SK-N-SH treated with all-trans-retinoic acid at 6 μM for 48 hours (cell line): ENCODE measurements at regions not wholly inside any gene's neighbourhood (a gene's known extent, or its start where the extent isn't known, plus 50 kb on each side); places are given as distances from the start of the nearest gene placed in this dataset.

Source experiments
- ATAC-seq: fragments of 200-7000 bp; cut with Tn5 transposase; 3 replicates; pipeline ENCODE4 v1.9.1; 2020; ENCODE audit warnings: mild to moderate bottlenecking, moderate library complexity
- BACH2 ChIP-seq: fragments of 250-450 bp; sonication (Bioruptor Pico); IDR thresholded peaks from 2 replicates; pipeline ENCODE4 v1.9.0; 2021; ENCODE audit warnings: mild to moderate bottlenecking, borderline replicate concordance
- CSDC2 ChIP-seq: fragments of 250-450 bp; sonication (Bioruptor Pico); IDR thresholded peaks from 2 replicates; pipeline ENCODE4 v1.5.0; 2020; ENCODE audit warnings: mild to moderate bottlenecking, moderate library complexity
- ESRRG ChIP-seq: fragments of 250-450 bp; sonication (Bioruptor Pico); IDR thresholded peaks from 2 replicates; pipeline ENCODE4 v1.6.1; 2021; ENCODE audit warnings: mild to moderate bottlenecking
- GLIS3 ChIP-seq: fragments of 250-450 bp; sonication (Bioruptor Pico); IDR thresholded peaks from 2 replicates; pipeline ENCODE4 v1.5.0; 2020; ENCODE audit warnings: mild to moderate bottlenecking, moderate library complexity
- ISL1 ChIP-seq: fragments of 250-450 bp; sonication (Bioruptor Pico); IDR thresholded peaks from 2 replicates; pipeline ENCODE4 v2.1.2; 2022; ENCODE audit warnings: mild to moderate bottlenecking, moderate library complexity
- OSR1 ChIP-seq: fragments of 250-450 bp; sonication (Bioruptor Pico); IDR thresholded peaks from 2 replicates; pipeline ENCODE4 v1.8.0; 2022; ENCODE audit warnings: moderate library complexity, mild to moderate bottlenecking, inconsistent platforms
- PPARA ChIP-seq: fragments of 250-450 bp; sonication (Bioruptor Pico); IDR thresholded peaks from 2 replicates; pipeline ENCODE4 v1.5.0; 2020; ENCODE audit warnings: mild to moderate bottlenecking, borderline replicate concordance
- RARB ChIP-seq: fragments of 250-450 bp; sonication (Bioruptor Pico); IDR thresholded peaks from 2 replicates; pipeline ENCODE4 v1.8.0; 2021; ENCODE audit warnings: mild to moderate bottlenecking, moderate library complexity
- SNAI2 ChIP-seq: fragments of 250-450 bp; sonication (Bioruptor Pico); IDR thresholded peaks from 2 replicates; pipeline ENCODE4 v1.5.0; 2020; ENCODE audit warnings: mild to moderate bottlenecking, moderate library complexity
- TCF4 ChIP-seq: fragments of 250-450 bp; sonication (Bioruptor Pico); IDR thresholded peaks from 2 replicates; pipeline ENCODE4 v1.8.0; 2021; ENCODE audit warnings: mild to moderate bottlenecking, moderate library complexity, borderline replicate concordance
- ZC3H10 ChIP-seq: fragments of 250-450 bp; sonication (Bioruptor Pico); IDR thresholded peaks from 2 replicates; pipeline ENCODE4 v1.5.1; 2021; ENCODE audit warnings: mild to moderate bottlenecking, moderate library complexity
- ZFP3 ChIP-seq: fragments of 250-450 bp; sonication (Bioruptor Pico); IDR thresholded peaks from 2 replicates; pipeline ENCODE4 v1.5.0; 2020; ENCODE audit warnings: mild to moderate bottlenecking, moderate library complexity
- ZFP30 ChIP-seq: fragments of 450-650 bp; formaldehyde crosslinking; IDR thresholded peaks from 2 replicates; pipeline ENCODE4 v1.5.0; 2022; ENCODE audit warnings: mild to moderate bottlenecking, moderate library complexity
- ZNF565 ChIP-seq: fragments of 450-650 bp; formaldehyde crosslinking; conservative IDR thresholded peaks from 2 replicates; pipeline ENCODE4 v1.5.0; 2020; ENCODE audit warnings: low read depth, mild to moderate bottlenecking, moderate library complexity
- ZNF70 ChIP-seq: fragments of 450-650 bp; formaldehyde crosslinking; IDR thresholded peaks from 2 replicates; pipeline ENCODE4 v1.5.0; 2020; ENCODE audit warnings: mild to moderate bottlenecking, moderate library complexity
- ZNF8 ChIP-seq: fragments of 450-650 bp; formaldehyde crosslinking; IDR thresholded peaks from 2 replicates; pipeline ENCODE4 v1.5.0; 2020; ENCODE audit warnings: mild to moderate bottlenecking, moderate library complexity
- TF ChIP-seq, protein P1 (sequence below): fragments of 250-450 bp; sonication (Bioruptor Pico); IDR thresholded peaks from 2 replicates; pipeline ENCODE4 v1.5.1; 2020; ENCODE audit warnings: low read depth, mild to moderate bottlenecking, moderate library complexity
- TF ChIP-seq, protein P2 (sequence below): fragments of 250-450 bp; sonication (Bioruptor Pico); IDR thresholded peaks from 2 replicates; pipeline ENCODE4 v1.5.1; 2021; ENCODE audit warnings: mild to moderate bottlenecking, moderate library complexity
- TF ChIP-seq, protein P3 (sequence below): fragments of 250-450 bp; sonication (Bioruptor Pico); IDR thresholded peaks from 2 replicates; pipeline ENCODE4 v1.5.0; 2020; ENCODE audit warnings: mild to moderate bottlenecking, moderate library complexity
- TF ChIP-seq, protein P4 (sequence below): fragments of 250-450 bp; sonication (Bioruptor Pico); IDR thresholded peaks from 2 replicates; pipeline ENCODE4 v1.8.0; 2020; ENCODE audit warnings: mild to moderate bottlenecking, moderate library complexity, borderline replicate concordance

DNA sequence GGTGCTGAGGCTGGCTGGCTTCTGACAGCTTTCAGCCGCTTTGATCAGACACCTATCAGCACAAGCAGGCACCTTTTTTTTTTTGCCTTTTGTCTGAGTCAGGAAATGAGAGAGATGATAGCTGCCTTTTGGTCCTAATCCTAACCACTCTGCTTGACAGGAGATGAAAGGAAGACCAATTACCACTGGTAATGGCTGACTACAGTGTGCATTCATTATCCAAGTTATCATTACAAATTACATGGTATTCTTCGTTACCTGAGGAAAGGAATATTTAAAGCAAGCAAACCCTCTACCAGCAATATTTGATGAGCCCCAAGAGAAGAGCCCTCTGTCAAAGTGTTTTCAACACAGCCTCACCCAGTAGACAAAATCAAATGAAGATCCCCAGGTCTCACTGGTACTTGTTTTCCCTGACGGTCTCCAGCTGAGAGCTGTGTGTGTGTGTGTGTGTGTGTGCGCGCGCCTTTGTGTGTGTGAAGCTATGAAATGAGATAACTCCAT is 925.7 kb downstream of the DCDC2C start (continued):
- no peak for TF ChIP-seq TCF4
- no peak for TF ChIP-seq ZFP3 (CRISPR knock-in tag)
- no peak for TF ChIP-seq OSR1
- TF ChIP-seq GLIS3, result no peak

DNA sequence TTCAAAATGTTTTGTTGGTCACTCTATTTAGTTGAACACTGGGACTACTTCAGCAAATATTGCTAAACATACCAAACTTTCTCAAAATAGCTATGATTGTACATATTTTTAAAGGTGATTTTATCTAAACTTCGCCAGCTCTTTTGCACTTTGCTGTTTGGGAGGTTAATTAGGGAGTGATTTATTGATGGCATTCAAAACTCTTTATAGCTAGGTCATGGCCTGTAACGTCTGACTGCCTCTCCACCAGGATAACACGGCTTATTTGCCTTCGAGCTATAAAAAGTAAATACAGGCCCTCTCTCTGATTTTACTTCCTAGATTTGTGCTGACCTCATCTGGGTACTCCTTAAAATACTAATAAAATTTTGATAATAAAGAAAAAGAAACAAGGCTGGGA is 931.9 kb downstream of the DCDC2C start:
- no peak for ATAC-seq
- TF ChIP-seq, protein P1, sequence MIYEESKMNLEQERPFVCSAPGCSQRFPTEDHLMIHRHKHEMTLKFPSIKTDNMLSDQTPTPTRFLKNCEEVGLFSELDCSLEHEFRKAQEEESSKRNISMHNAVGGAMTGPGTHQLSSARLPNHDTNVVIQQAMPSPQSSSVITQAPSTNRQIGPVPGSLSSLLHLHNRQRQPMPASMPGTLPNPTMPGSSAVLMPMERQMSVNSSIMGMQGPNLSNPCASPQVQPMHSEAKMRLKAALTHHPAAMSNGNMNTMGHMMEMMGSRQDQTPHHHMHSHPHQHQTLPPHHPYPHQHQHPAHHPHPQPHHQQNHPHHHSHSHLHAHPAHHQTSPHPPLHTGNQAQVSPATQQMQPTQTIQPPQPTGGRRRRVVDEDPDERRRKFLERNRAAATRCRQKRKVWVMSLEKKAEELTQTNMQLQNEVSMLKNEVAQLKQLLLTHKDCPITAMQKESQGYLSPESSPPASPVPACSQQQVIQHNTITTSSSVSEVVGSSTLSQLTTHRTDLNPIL, result no peak
- TF ChIP-seq ZNF70 (CRISPR knock-in tag) (no peak), ZNF8 (no peak), ZFP30 (CRISPR knock-in tag) (no peak), CSDC2 (CRISPR knock-in tag) (no peak), SNAI2 (CRISPR knock-in tag) (no peak), TCF4 (no peak), PPARA (no peak), ZC3H10 (CRISPR knock-in tag) (no peak), ZFP3 (CRISPR knock-in tag) (no peak), RARB (CRISPR knock-in tag) (no peak), OSR1 (no peak), GLIS3 (no peak)
- TF ChIP-seq, protein P2, sequence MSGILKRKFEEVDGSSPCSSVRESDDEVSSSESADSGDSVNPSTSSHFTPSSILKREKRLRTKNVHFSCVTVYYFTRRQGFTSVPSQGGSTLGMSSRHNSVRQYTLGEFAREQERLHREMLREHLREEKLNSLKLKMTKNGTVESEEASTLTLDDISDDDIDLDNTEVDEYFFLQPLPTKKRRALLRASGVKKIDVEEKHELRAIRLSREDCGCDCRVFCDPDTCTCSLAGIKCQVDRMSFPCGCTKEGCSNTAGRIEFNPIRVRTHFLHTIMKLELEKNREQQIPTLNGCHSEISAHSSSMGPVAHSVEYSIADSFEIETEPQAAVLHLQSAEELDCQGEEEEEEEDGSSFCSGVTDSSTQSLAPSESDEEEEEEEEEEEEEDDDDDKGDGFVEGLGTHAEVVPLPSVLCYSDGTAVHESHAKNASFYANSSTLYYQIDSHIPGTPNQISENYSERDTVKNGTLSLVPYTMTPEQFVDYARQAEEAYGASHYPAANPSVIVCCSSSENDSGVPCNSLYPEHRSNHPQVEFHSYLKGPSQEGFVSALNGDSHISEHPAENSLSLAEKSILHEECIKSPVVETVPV (CRISPR knock-in tag), result no peak
- TF ChIP-seq, protein P3, sequence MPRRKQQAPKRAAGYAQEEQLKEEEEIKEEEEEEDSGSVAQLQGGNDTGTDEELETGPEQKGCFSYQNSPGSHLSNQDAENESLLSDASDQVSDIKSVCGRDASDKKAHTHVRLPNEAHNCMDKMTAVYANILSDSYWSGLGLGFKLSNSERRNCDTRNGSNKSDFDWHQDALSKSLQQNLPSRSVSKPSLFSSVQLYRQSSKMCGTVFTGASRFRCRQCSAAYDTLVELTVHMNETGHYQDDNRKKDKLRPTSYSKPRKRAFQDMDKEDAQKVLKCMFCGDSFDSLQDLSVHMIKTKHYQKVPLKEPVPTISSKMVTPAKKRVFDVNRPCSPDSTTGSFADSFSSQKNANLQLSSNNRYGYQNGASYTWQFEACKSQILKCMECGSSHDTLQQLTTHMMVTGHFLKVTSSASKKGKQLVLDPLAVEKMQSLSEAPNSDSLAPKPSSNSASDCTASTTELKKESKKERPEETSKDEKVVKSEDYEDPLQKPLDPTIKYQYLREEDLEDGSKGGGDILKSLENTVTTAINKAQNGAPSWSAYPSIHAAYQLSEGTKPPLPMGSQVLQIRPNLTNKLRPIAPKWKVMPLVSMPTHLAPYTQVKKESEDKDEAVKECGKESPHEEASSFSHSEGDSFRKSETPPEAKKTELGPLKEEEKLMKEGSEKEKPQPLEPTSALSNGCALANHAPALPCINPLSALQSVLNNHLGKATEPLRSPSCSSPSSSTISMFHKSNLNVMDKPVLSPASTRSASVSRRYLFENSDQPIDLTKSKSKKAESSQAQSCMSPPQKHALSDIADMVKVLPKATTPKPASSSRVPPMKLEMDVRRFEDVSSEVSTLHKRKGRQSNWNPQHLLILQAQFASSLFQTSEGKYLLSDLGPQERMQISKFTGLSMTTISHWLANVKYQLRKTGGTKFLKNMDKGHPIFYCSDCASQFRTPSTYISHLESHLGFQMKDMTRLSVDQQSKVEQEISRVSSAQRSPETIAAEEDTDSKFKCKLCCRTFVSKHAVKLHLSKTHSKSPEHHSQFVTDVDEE (CRISPR knock-in tag), result no peak
- TF ChIP-seq, protein P4, sequence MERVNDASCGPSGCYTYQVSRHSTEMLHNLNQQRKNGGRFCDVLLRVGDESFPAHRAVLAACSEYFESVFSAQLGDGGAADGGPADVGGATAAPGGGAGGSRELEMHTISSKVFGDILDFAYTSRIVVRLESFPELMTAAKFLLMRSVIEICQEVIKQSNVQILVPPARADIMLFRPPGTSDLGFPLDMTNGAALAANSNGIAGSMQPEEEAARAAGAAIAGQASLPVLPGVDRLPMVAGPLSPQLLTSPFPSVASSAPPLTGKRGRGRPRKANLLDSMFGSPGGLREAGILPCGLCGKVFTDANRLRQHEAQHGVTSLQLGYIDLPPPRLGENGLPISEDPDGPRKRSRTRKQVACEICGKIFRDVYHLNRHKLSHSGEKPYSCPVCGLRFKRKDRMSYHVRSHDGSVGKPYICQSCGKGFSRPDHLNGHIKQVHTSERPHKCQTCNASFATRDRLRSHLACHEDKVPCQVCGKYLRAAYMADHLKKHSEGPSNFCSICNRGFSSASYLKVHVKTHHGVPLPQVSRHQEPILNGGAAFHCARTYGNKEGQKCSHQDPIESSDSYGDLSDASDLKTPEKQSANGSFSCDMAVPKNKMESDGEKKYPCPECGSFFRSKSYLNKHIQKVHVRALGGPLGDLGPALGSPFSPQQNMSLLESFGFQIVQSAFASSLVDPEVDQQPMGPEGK (CRISPR knock-in tag), result no peak

DNA sequence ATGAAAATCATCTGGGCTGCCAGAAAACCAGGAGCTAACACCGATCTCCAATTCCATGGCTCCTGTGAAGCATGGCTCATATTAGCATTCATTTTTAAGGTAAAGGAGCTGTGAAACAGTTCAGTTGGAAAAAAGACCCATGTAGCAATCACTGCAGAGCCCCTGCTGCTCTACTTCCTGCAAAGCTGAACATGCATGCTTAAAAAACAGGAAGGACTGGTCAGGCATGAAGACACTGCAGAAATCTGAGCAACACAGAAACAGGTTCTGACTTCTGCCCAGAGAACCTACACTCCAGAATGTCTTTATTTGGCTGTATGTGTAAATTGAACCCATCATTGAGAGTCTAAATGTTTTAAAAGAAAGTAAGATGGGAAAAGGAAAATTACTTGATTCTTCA is 950.6 kb downstream of the DCDC2C start:
- no peak for TF ChIP-seq ESRRG
- no peak for TF ChIP-seq SNAI2 (CRISPR knock-in tag)
- TF ChIP-seq ISL1 (CRISPR knock-in tag), result no peak
- no peak for TF ChIP-seq TCF4
- TF ChIP-seq, protein P2 (CRISPR knock-in tag), result no peak
- no peak for TF ChIP-seq BACH2
- TF ChIP-seq, protein P3 (CRISPR knock-in tag), result no peak
- TF ChIP-seq RARB (CRISPR knock-in tag), result no peak
- no peak for TF ChIP-seq ZNF565 (CRISPR knock-in tag)
- no peak for TF ChIP-seq GLIS3
- no peak for ATAC-seq
